ENCODE measurements at regions not wholly inside any gene's neighbourhood (a gene's known extent, or its start where the extent isn't known, plus 50 kb on each side); places are given as distances from the start of the nearest gene placed in this dataset.

DNA sequence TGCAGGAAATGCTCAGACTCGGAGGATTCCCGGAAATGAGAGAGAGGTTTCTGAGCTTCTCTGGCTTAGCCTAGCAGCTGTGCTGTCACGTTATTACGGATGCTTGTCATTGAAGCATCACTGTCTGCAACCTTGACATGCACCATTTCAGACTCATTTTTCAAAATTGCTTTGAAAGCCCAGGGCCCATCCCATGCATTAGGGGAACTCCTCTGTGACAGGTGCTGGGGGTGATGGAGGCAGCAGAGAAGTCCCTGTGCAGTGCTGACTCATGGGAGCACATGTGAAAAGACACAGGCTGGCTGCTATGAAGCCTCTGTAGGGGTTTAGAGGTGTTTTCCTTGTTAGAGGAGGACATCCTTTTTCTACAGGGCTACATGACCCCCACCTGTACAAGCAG is 214.0 kb upstream of the MPHOSPH6 start:
- TF ChIP-seq POLR2AphosphoS5 (IDR thresholded peaks at IDR 0.05; ENCODE audit: low read depth, low read length) (no peak), SPI1 (IDR thresholded peaks at IDR 0.05; ENCODE audit: low read depth, low read length) (no peak), POU2F2 (IDR thresholded peaks at IDR 0.05; ENCODE audit: low read depth, low read length) (no peak), PAX5 (IDR thresholded peaks at IDR 0.05; ENCODE audit: insufficient read depth, low read length, severe bottlenecking) (no peak), TAF1 (IDR thresholded peaks at IDR 0.05; ENCODE audit: low read depth, low read length) (no peak), POLR2A (IDR thresholded peaks at IDR 0.05; ENCODE audit: low read depth, low read length) (no peak)
- DNase-seq (ENCODE audit: insufficient read length, low spot score) (no peak), FAIRE-seq (no peak)

DNA sequence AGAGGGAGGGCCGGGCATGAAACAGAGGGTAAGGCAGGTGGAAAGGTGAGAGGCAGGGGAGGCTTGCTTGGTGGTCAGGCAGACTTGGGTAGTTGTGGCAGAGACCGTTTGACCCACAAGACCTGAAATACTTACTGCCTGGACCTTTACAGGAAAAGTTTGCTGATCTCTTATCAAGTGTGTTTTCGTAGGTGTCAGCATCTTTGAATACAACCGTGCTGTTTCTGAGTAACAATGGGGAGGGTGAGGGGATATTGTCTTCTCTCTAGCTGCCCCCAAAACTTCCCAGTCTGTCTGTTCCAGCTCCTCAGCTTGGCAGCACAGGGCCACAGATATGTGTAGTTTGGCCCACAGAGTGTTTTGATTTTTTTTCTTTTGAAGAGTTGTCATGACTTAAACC is 212.5 kb upstream of the MPHOSPH6 start:
- no peak for FAIRE-seq
- DNase-seq (ENCODE audit: insufficient read length, low spot score) = no peak
- no peak for TF ChIP-seq POLR2A (IDR thresholded peaks at IDR 0.05; ENCODE audit: low read depth, low read length)
- TF ChIP-seq POLR2AphosphoS5 (IDR thresholded peaks at IDR 0.05; ENCODE audit: low read depth, low read length) = no peak
- TF ChIP-seq POU2F2 (IDR thresholded peaks at IDR 0.05; ENCODE audit: low read depth, low read length) = no peak
- no peak for TF ChIP-seq PAX5 (IDR thresholded peaks at IDR 0.05; ENCODE audit: insufficient read depth, low read length, severe bottlenecking)
- no peak for TF ChIP-seq SPI1 (IDR thresholded peaks at IDR 0.05; ENCODE audit: low read depth, low read length)
- no peak for TF ChIP-seq TAF1 (IDR thresholded peaks at IDR 0.05; ENCODE audit: low read depth, low read length)

DNA sequence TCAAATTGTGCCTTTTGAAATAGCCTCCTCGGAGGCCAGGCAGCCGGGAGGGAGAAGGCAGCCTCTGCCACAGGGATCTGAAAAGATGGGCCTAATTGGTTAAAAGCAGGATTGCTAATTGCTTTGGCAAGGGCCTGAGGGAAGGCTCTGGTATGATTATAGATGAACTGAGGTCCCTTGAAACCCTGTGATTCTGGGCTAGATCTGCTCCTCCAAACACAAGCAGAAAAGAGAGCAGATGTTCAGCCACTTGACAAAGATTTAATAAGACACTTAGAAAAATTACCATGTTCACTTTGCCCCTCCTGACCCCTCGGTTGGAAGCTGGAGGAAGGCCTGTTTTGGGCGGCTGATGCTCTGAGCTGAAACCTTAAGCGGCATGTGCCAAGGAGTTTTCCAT is 209.5 kb upstream of the MPHOSPH6 start:
- DNase-seq (ENCODE audit: insufficient read length, low spot score) (no peak), FAIRE-seq (no peak)
- TF ChIP-seq POLR2AphosphoS5 (IDR thresholded peaks at IDR 0.05; ENCODE audit: low read depth, low read length) (no peak), SPI1 (IDR thresholded peaks at IDR 0.05; ENCODE audit: low read depth, low read length) (no peak), TAF1 (IDR thresholded peaks at IDR 0.05; ENCODE audit: low read depth, low read length) (no peak), POU2F2 (IDR thresholded peaks at IDR 0.05; ENCODE audit: low read depth, low read length) (no peak), POLR2A (IDR thresholded peaks at IDR 0.05; ENCODE audit: low read depth, low read length) (no peak), PAX5 (IDR thresholded peaks at IDR 0.05; ENCODE audit: insufficient read depth, low read length, severe bottlenecking) (no peak)

DNA sequence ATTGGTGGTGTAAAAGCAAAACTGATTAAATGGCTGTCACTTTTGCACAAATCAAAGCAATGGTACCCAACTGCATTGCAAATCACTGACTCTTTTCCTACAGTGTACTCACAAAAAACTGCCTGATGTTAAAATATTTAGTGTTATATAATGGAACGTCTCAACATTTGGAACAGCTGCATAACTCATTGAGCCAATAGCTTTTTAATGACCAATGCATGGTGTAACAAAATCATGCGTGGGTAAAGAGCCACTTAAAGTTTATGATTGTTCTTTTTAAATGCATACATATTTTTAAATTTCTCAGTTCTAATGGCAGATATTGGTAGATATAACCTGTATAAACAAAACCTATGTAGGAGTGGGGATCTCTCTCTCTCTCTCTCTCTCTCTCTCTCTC is 204.0 kb upstream of the MPHOSPH6 start:
- no peak for TF ChIP-seq SPI1 (IDR thresholded peaks at IDR 0.05; ENCODE audit: low read depth, low read length)
- no peak for TF ChIP-seq POLR2AphosphoS5 (IDR thresholded peaks at IDR 0.05; ENCODE audit: low read depth, low read length)
- TF ChIP-seq POU2F2 (IDR thresholded peaks at IDR 0.05; ENCODE audit: low read depth, low read length) = no peak
- TF ChIP-seq TAF1 (IDR thresholded peaks at IDR 0.05; ENCODE audit: low read depth, low read length) = no peak
- TF ChIP-seq POLR2A (IDR thresholded peaks at IDR 0.05; ENCODE audit: low read depth, low read length) = no peak
- no peak for TF ChIP-seq PAX5 (IDR thresholded peaks at IDR 0.05; ENCODE audit: insufficient read depth, low read length, severe bottlenecking)
- no peak for FAIRE-seq

DNA sequence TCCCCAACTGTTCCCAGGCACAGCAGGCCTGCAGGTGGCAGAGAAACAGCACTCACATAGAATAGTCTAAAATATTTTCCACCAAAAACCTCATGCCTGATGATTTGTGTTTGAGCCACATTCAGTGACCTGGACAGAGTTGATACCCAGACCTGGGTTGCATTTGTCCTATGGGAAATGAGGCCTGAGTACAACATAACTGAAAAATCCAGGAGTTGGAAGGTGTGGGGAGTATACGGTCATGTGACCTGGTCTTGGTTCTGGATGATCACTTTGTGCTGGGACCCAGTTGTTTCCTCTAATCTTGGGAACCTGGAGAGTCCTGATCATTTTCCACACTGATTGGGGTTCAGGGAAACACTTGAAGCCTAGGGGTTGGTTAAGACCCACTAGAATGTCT is 200.3 kb upstream of the MPHOSPH6 start:
- FAIRE-seq (no peak), DNase-seq (ENCODE audit: insufficient read length, low spot score) (no peak)
- TF ChIP-seq TAF1 (IDR thresholded peaks at IDR 0.05; ENCODE audit: low read depth, low read length) = no peak
- no peak for TF ChIP-seq POLR2A (IDR thresholded peaks at IDR 0.05; ENCODE audit: low read depth, low read length)
- TF ChIP-seq PAX5 (IDR thresholded peaks at IDR 0.05; ENCODE audit: insufficient read depth, low read length, severe bottlenecking) = no peak
- no peak for TF ChIP-seq SPI1 (IDR thresholded peaks at IDR 0.05; ENCODE audit: low read depth, low read length)
- no peak for TF ChIP-seq POLR2AphosphoS5 (IDR thresholded peaks at IDR 0.05; ENCODE audit: low read depth, low read length)
- no peak for TF ChIP-seq POU2F2 (IDR thresholded peaks at IDR 0.05; ENCODE audit: low read depth, low read length)

More for the DNA sequence above, 204.0 kb upstream of the MPHOSPH6 start:
- DNase-seq (ENCODE audit: insufficient read length, low spot score) = no peak

DNA sequence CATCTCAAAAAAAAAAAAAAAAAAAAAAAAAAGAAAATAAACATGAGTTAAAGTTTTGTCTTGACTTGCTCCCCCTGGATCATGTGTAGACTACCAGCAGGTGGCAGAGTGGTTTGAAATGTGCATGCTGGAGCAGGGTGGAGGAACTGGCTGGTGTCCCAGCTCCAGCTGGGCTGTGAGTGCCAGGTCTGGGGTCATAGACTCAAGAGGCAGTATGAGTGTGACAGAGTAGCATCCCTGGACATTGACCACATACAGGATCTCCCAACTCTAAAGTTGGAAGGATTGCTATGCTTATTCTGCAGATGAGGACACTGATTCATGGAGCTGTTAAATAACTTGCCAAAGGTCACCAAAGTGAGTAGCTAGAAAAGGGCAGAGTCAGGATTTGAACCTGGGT is 198.0 kb upstream of the MPHOSPH6 start:
- no peak for TF ChIP-seq POLR2AphosphoS5 (IDR thresholded peaks at IDR 0.05; ENCODE audit: low read depth, low read length)
- TF ChIP-seq POLR2A (IDR thresholded peaks at IDR 0.05; ENCODE audit: low read depth, low read length) = no peak
- no peak for TF ChIP-seq TAF1 (IDR thresholded peaks at IDR 0.05; ENCODE audit: low read depth, low read length)
- TF ChIP-seq POU2F2 (IDR thresholded peaks at IDR 0.05; ENCODE audit: low read depth, low read length) = no peak
- no peak for TF ChIP-seq SPI1 (IDR thresholded peaks at IDR 0.05; ENCODE audit: low read depth, low read length)
- TF ChIP-seq PAX5 (IDR thresholded peaks at IDR 0.05; ENCODE audit: insufficient read depth, low read length, severe bottlenecking) = no peak
- peak; percentile 16 for DNase-seq (ENCODE audit: insufficient read length, low spot score)
- FAIRE-seq = no peak

DNA sequence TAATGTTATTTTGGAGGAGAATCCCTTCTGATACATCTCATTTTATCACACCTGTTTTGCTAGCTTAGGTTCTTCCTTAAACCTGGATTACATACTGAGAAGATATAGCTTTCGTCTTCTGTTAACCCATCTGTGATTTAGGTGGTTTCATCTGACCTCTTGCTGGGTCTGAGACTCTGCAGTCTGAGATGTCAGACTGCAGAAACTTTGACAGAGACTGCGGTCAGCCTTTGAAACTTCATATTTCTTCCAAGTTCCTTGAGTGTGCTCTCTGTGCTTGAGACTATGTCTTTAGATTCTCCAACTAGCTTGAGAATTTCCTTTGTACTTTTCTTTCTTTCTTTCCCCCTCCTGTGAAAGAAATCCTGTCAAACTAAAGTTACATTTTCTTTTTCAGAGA is 196.4 kb upstream of the MPHOSPH6 start:
- DNase-seq (ENCODE audit: insufficient read length, low spot score) (no peak), FAIRE-seq (no peak)
- no peak for TF ChIP-seq POU2F2 (IDR thresholded peaks at IDR 0.05; ENCODE audit: low read depth, low read length)
- no peak for TF ChIP-seq POLR2A (IDR thresholded peaks at IDR 0.05; ENCODE audit: low read depth, low read length)
- no peak for TF ChIP-seq SPI1 (IDR thresholded peaks at IDR 0.05; ENCODE audit: low read depth, low read length)
- no peak for TF ChIP-seq TAF1 (IDR thresholded peaks at IDR 0.05; ENCODE audit: low read depth, low read length)
- no peak for TF ChIP-seq PAX5 (IDR thresholded peaks at IDR 0.05; ENCODE audit: insufficient read depth, low read length, severe bottlenecking)
- no peak for TF ChIP-seq POLR2AphosphoS5 (IDR thresholded peaks at IDR 0.05; ENCODE audit: low read depth, low read length)

DNA sequence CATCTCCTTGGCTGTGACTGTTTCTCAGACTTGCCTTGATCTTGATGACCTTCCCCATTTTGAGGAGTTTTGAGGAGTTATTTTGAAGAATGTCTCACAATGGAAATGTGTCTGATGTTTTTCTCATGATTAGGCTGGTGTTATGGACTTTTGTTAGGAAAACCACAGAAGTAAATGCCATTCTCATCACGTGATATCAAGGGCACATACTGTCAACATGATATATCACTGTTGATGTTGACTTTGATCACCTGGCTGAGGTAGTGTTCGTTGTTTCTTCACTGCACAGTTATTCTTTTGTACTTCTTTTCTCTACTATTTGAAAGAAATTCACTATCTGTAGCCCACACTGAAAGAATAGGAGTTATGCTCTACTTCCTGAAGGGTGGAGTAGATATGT is 194.7 kb upstream of the MPHOSPH6 start:
- TF ChIP-seq PAX5 (IDR thresholded peaks at IDR 0.05; ENCODE audit: insufficient read depth, low read length, severe bottlenecking) = no peak
- TF ChIP-seq TAF1 (IDR thresholded peaks at IDR 0.05; ENCODE audit: low read depth, low read length) = no peak
- TF ChIP-seq SPI1 (IDR thresholded peaks at IDR 0.05; ENCODE audit: low read depth, low read length) = no peak
- no peak for TF ChIP-seq POLR2A (IDR thresholded peaks at IDR 0.05; ENCODE audit: low read depth, low read length)
- TF ChIP-seq POU2F2 (IDR thresholded peaks at IDR 0.05; ENCODE audit: low read depth, low read length) = no peak
- no peak for TF ChIP-seq POLR2AphosphoS5 (IDR thresholded peaks at IDR 0.05; ENCODE audit: low read depth, low read length)
- no peak for FAIRE-seq
- DNase-seq (ENCODE audit: insufficient read length, low spot score) = no peak

DNA sequence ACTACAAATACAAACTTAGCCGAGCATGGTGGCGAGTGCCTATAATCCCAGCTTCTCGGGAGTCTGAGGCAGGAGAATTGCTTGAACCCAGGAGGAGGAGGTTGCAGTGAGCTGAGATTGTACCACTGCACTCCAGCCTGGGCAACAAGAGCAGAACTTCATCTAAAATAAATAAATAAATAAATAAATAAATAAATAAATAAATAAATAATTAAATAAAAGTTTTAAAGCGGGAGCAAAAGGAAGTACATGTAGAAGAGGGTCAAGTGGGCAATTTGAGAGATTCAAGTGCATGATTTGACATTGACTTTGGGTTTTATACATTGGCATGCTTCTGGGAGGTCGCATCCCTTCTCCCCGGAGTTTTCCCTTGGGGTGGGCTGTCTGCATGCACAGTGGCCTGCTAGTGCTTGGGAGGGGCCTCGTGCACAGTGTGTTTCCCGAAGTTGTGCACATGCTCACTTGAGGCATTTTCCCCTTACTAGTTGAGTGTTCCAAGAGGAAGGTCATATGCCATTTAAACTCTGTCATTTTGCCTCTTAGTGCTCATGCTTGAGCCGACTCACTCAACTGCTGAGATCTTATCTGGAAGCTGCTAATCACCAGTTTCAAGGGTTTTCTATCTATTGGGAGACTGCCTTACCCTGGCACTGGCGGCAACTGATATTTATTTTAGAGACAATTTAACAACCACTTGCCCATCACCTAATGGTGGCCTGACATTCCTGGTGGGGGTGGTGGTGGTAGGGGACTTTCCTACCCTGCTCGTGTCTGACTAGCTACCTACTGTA is 193.2 kb upstream of the MPHOSPH6 start:
- FAIRE-seq (no peak), DNase-seq (ENCODE audit: insufficient read length, low spot score) (no peak)
- no peak for TF ChIP-seq TAF1 (IDR thresholded peaks at IDR 0.05; ENCODE audit: low read depth, low read length)
- TF ChIP-seq POU2F2 (IDR thresholded peaks at IDR 0.05; ENCODE audit: low read depth, low read length) = no peak
- TF ChIP-seq PAX5 (IDR thresholded peaks at IDR 0.05; ENCODE audit: insufficient read depth, low read length, severe bottlenecking) = no peak
- no peak for TF ChIP-seq POLR2AphosphoS5 (IDR thresholded peaks at IDR 0.05; ENCODE audit: low read depth, low read length)
- TF ChIP-seq SPI1 (IDR thresholded peaks at IDR 0.05; ENCODE audit: low read depth, low read length) = no peak
- no peak for TF ChIP-seq POLR2A (IDR thresholded peaks at IDR 0.05; ENCODE audit: low read depth, low read length)
